ENCODE measurements at regions not wholly inside any gene's neighbourhood (a gene's known extent, or its start where the extent isn't known, plus 50 kb on each side); places are given as distances from the start of the nearest gene placed in this dataset.

- H3K9me3 Mint-ChIP-seq = peaks cover 11% of the 10 kb centered on the region
- POLR2A ChIA-PET = no interaction called here
- no peak overlapping the region for H3K27ac Mint-ChIP-seq
- CTCF ChIA-PET = no interaction called here
- no peak for TF ChIP-seq GABPB1 (CRISPR knock-in tag; IDR thresholded peaks at IDR 0.05)
- no peak for TF ChIP-seq OVOL2 (CRISPR knock-in tag; IDR thresholded peaks at IDR 0.05; ENCODE audit: borderline replicate concordance)
- TF ChIP-seq CREB1 (CRISPR knock-in tag; IDR thresholded peaks at IDR 0.05) = no peak
- TF ChIP-seq ZNF416 (CRISPR knock-in tag; IDR thresholded peaks at IDR 0.05) = no peak
- TF ChIP-seq, protein P1, sequence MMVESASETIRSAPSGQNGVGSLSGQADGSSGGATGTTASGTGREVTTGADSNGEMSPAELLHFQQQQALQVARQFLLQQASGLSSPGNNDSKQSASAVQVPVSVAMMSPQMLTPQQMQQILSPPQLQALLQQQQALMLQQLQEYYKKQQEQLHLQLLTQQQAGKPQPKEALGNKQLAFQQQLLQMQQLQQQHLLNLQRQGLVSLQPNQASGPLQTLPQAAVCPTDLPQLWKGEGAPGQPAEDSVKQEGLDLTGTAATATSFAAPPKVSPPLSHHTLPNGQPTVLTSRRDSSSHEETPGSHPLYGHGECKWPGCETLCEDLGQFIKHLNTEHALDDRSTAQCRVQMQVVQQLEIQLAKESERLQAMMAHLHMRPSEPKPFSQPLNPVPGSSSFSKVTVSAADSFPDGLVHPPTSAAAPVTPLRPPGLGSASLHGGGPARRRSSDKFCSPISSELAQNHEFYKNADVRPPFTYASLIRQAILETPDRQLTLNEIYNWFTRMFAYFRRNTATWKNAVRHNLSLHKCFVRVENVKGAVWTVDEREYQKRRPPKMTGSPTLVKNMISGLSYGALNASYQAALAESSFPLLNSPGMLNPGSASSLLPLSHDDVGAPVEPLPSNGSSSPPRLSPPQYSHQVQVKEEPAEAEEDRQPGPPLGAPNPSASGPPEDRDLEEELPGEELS (CRISPR knock-in tag; IDR thresholded peaks at IDR 0.05) = no peak
- TF ChIP-seq, protein P2, sequence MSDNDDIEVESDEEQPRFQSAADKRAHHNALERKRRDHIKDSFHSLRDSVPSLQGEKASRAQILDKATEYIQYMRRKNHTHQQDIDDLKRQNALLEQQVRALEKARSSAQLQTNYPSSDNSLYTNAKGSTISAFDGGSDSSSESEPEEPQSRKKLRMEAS (CRISPR knock-in tag; IDR thresholded peaks at IDR 0.05) = no peak
- TF ChIP-seq, protein P3, sequence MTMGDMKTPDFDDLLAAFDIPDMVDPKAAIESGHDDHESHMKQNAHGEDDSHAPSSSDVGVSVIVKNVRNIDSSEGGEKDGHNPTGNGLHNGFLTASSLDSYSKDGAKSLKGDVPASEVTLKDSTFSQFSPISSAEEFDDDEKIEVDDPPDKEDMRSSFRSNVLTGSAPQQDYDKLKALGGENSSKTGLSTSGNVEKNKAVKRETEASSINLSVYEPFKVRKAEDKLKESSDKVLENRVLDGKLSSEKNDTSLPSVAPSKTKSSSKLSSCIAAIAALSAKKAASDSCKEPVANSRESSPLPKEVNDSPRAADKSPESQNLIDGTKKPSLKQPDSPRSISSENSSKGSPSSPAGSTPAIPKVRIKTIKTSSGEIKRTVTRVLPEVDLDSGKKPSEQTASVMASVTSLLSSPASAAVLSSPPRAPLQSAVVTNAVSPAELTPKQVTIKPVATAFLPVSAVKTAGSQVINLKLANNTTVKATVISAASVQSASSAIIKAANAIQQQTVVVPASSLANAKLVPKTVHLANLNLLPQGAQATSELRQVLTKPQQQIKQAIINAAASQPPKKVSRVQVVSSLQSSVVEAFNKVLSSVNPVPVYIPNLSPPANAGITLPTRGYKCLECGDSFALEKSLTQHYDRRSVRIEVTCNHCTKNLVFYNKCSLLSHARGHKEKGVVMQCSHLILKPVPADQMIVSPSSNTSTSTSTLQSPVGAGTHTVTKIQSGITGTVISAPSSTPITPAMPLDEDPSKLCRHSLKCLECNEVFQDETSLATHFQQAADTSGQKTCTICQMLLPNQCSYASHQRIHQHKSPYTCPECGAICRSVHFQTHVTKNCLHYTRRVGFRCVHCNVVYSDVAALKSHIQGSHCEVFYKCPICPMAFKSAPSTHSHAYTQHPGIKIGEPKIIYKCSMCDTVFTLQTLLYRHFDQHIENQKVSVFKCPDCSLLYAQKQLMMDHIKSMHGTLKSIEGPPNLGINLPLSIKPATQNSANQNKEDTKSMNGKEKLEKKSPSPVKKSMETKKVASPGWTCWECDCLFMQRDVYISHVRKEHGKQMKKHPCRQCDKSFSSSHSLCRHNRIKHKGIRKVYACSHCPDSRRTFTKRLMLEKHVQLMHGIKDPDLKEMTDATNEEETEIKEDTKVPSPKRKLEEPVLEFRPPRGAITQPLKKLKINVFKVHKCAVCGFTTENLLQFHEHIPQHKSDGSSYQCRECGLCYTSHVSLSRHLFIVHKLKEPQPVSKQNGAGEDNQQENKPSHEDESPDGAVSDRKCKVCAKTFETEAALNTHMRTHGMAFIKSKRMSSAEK (CRISPR knock-in tag; IDR thresholded peaks at IDR 0.05; ENCODE audit: borderline replicate concordance) = no peak
- no peak for TF ChIP-seq CBFB (CRISPR knock-in tag; IDR thresholded peaks at IDR 0.05; ENCODE audit: low read depth)
- no peak for TF ChIP-seq MXD4 (CRISPR knock-in tag; IDR thresholded peaks at IDR 0.05; ENCODE audit: borderline replicate concordance)
- TF ChIP-seq ZNF138 (CRISPR knock-in tag; conservative IDR thresholded peaks at IDR 0.05) = no peak
- TF ChIP-seq RELA (CRISPR knock-in tag; IDR thresholded peaks at IDR 0.05; ENCODE audit: borderline replicate concordance) = no peak
- no peak for TF ChIP-seq PREB (CRISPR knock-in tag; IDR thresholded peaks at IDR 0.05; ENCODE audit: borderline replicate concordance)
- TF ChIP-seq, protein P4, sequence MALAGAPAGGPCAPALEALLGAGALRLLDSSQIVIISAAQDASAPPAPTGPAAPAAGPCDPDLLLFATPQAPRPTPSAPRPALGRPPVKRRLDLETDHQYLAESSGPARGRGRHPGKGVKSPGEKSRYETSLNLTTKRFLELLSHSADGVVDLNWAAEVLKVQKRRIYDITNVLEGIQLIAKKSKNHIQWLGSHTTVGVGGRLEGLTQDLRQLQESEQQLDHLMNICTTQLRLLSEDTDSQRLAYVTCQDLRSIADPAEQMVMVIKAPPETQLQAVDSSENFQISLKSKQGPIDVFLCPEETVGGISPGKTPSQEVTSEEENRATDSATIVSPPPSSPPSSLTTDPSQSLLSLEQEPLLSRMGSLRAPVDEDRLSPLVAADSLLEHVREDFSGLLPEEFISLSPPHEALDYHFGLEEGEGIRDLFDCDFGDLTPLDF (CRISPR knock-in tag; IDR thresholded peaks at IDR 0.05) = no peak
- no peak for TF ChIP-seq ZNF396 (CRISPR knock-in tag; IDR thresholded peaks at IDR 0.05; ENCODE audit: borderline replicate concordance)
- no peak for TF ChIP-seq PRRX2 (CRISPR knock-in tag; IDR thresholded peaks at IDR 0.05)
- TF ChIP-seq, protein P5, sequence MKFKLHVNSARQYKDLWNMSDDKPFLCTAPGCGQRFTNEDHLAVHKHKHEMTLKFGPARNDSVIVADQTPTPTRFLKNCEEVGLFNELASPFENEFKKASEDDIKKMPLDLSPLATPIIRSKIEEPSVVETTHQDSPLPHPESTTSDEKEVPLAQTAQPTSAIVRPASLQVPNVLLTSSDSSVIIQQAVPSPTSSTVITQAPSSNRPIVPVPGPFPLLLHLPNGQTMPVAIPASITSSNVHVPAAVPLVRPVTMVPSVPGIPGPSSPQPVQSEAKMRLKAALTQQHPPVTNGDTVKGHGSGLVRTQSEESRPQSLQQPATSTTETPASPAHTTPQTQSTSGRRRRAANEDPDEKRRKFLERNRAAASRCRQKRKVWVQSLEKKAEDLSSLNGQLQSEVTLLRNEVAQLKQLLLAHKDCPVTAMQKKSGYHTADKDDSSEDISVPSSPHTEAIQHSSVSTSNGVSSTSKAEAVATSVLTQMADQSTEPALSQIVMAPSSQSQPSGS (CRISPR knock-in tag; IDR thresholded peaks at IDR 0.05; ENCODE audit: borderline replicate concordance, low read depth) = no peak
- no peak for TF ChIP-seq SMAD3 (CRISPR knock-in tag; IDR thresholded peaks at IDR 0.05; ENCODE audit: borderline replicate concordance)
- H3K4me1 Mint-ChIP-seq = peaks cover 39% of the 10 kb centered on the region
- DNase-seq (ENCODE audit: low spot score) (no peak), ATAC-seq (no peak)
- H3K27me3 Mint-ChIP-seq (ENCODE audit: low read depth) = no peaks in the 10 kb centered on the region
- no peak overlapping the region for H3K4me3 Mint-ChIP-seq
- H3K36me3 Mint-ChIP-seq = peaks cover 5% of the 10 kb centered on the region; the same call in 1 of the 2 replicates
These were observed 114.5 kb downstream of the PHLDA1 start for GRCh38 chr12:75917083-75917482.

All from WTC11 (cell line).